ENCODE measurements at regions not wholly inside any gene's neighbourhood (a gene's known extent, or its start where the extent isn't known, plus 50 kb on each side); places are given as distances from the start of the nearest gene placed in this dataset.

DNA sequence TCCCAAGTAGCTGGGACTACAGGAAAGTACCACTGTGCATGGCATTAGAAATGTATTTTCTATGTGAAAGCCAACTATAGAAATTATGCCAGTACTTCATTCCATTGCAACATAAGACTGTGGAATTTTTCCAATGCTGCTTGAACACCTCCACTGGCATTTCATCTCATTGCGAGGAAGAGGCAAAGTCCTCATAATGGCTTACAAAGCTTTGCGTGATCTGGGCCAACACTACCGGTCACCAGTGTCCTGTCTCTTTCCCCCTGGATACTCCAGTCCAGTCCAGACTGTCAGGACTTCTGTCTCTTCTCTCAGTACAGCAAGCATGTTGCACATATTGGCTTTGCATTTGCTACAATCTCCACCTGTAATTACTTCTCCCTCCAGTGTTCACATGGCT lies 223.5 kb downstream of the GPD2 start:
- no peaks in the 10 kb centered on the region for H4K20me1 ChIP-seq (ENCODE audit: control insufficient read depth, extremely low read depth, insufficient read depth, low read length)
- H2AFZ ChIP-seq (ENCODE audit: low read length) = no peak overlapping the region
- no peak overlapping the region for H3K27ac ChIP-seq (ENCODE audit: insufficient read depth, low read length)
- H3K79me2 ChIP-seq (ENCODE audit: control insufficient read depth, insufficient read depth, low read length) = no peaks in the 10 kb centered on the region
- H3K4me3 ChIP-seq (replicated peaks in 1 of 4; ENCODE audit: control extremely low read depth in 1 of 4, insufficient read depth in 1 of 4, low read depth in 3 of 4, low read length in 4 of 4) = no peak overlapping the region
- H3K9me3 ChIP-seq (ENCODE audit: control insufficient read depth, insufficient read depth, low read depth, low read length) = no peaks in the 10 kb centered on the region
- H3K9ac ChIP-seq (ENCODE audit: insufficient read depth, low read length) = no peak overlapping the region
- H3K4me1 ChIP-seq (ENCODE audit: control insufficient read depth, extremely low read depth, insufficient read depth, low read length) = no peaks in the 10 kb centered on the region
- no peak overlapping the region for H3K4me2 ChIP-seq (ENCODE audit: extremely low read depth, insufficient read depth, low read length)
- H3K27me3 ChIP-seq (ENCODE audit: control insufficient read depth, insufficient read depth, low read length) = no peaks in the 10 kb centered on the region
- TF ChIP-seq EZH2 (IDR thresholded peaks at IDR 0.05; ENCODE audit: low read length, missing control alignments) (no peak), CTCF (conservative IDR thresholded peaks at IDR 0.05 in 1 of 2, IDR thresholded peaks at IDR 0.05 in 1 of 2; ENCODE audit: low read depth in 1 of 2, low read length in 2 of 2) (no peak)
- no peak for DNase-seq (ENCODE audit: low read depth in 2 of 2)
- H3K36me3 ChIP-seq (ENCODE audit: control insufficient read depth, insufficient read depth, low read length) = no peaks in the 10 kb centered on the region

GRCh38 chr2:156663757-156664409 lies 227.7 kb downstream of the GPD2 start:
- Histone ChIP-seq H3K9me3 (ENCODE audit: control insufficient read depth, insufficient read depth, low read depth, low read length) (no peaks in the 10 kb centered on the region), H3K4me1 (ENCODE audit: control insufficient read depth, extremely low read depth, insufficient read depth, low read length) (no peaks in the 10 kb centered on the region), H3K9ac (ENCODE audit: insufficient read depth, low read length) (no peak overlapping the region), H3K27ac (ENCODE audit: insufficient read depth, low read length) (no peak overlapping the region), H3K27me3 (ENCODE audit: control insufficient read depth, insufficient read depth, low read length) (no peaks in the 10 kb centered on the region), H3K4me2 (ENCODE audit: extremely low read depth, insufficient read depth, low read length) (no peak overlapping the region), H3K79me2 (ENCODE audit: control insufficient read depth, insufficient read depth, low read length) (no peaks in the 10 kb centered on the region), H3K36me3 (ENCODE audit: control insufficient read depth, insufficient read depth, low read length) (no peaks in the 10 kb centered on the region), H3K4me3 (replicated peaks in 1 of 4; ENCODE audit: control extremely low read depth in 1 of 4, insufficient read depth in 1 of 4, low read depth in 3 of 4, low read length in 4 of 4) (no peak overlapping the region), H4K20me1 (ENCODE audit: control insufficient read depth, extremely low read depth, insufficient read depth, low read length) (no peaks in the 10 kb centered on the region), H2AFZ (ENCODE audit: low read length) (no peak overlapping the region)
- TF ChIP-seq EZH2 (IDR thresholded peaks at IDR 0.05; ENCODE audit: low read length, missing control alignments) = no peak
- TF ChIP-seq CTCF (conservative IDR thresholded peaks at IDR 0.05 in 1 of 2, IDR thresholded peaks at IDR 0.05 in 1 of 2; ENCODE audit: low read depth in 1 of 2, low read length in 2 of 2) = no peak
- DNase-seq (ENCODE audit: low read depth in 2 of 2) = no peak

GRCh38 chr2:156666130-156666785 lies 230.1 kb downstream of the GPD2 start:
- Histone ChIP-seq H2AFZ (ENCODE audit: low read length) (no peak overlapping the region), H3K79me2 (ENCODE audit: control insufficient read depth, insufficient read depth, low read length) (no peaks in the 10 kb centered on the region), H3K27me3 (ENCODE audit: control insufficient read depth, insufficient read depth, low read length) (no peaks in the 10 kb centered on the region), H4K20me1 (ENCODE audit: control insufficient read depth, extremely low read depth, insufficient read depth, low read length) (no peaks in the 10 kb centered on the region), H3K4me2 (ENCODE audit: extremely low read depth, insufficient read depth, low read length) (no peak overlapping the region), H3K27ac (ENCODE audit: insufficient read depth, low read length) (no peak overlapping the region), H3K4me3 (replicated peaks in 1 of 4; ENCODE audit: control extremely low read depth in 1 of 4, insufficient read depth in 1 of 4, low read depth in 3 of 4, low read length in 4 of 4) (no peak overlapping the region), H3K9me3 (ENCODE audit: control insufficient read depth, insufficient read depth, low read depth, low read length) (no peaks in the 10 kb centered on the region), H3K36me3 (ENCODE audit: control insufficient read depth, insufficient read depth, low read length) (no peaks in the 10 kb centered on the region), H3K4me1 (ENCODE audit: control insufficient read depth, extremely low read depth, insufficient read depth, low read length) (no peaks in the 10 kb centered on the region), H3K9ac (ENCODE audit: insufficient read depth, low read length) (no peak overlapping the region)
- TF ChIP-seq EZH2 (IDR thresholded peaks at IDR 0.05; ENCODE audit: low read length, missing control alignments) (no peak), CTCF (conservative IDR thresholded peaks at IDR 0.05 in 1 of 2, IDR thresholded peaks at IDR 0.05 in 1 of 2; ENCODE audit: low read depth in 1 of 2, low read length in 2 of 2) (no peak)
- no peak for DNase-seq (ENCODE audit: low read depth in 2 of 2)

Measured in fibroblast of lung (primary cell).